H9 (cell line): ENCODE measurements at regions not wholly inside any gene's neighbourhood (a gene's known extent, or its start where the extent isn't known, plus 50 kb on each side); places are given as distances from the start of the nearest gene placed in this dataset.

Experiments used
- DNase-seq: peaks from one replicate; pipeline ENCODE4 v3.0.0-alpha.2; 2017
- H2AFZ ChIP-seq: one replicate; pipeline ENCODE4 v1.6.1; 2013; ENCODE audit warnings: mild to moderate bottlenecking, low read length, control low read depth, moderate library complexity
- H2AK5ac ChIP-seq: 2 replicates; pipeline ENCODE4 v1.6.1; 2013; ENCODE audit warnings: low read length, control low read depth, mixed read lengths; ENCODE audit not compliant: insufficient read length
- H2BK120ac ChIP-seq: one replicate; pipeline ENCODE4 v1.6.1; 2013; ENCODE audit warnings: low read depth, mild to moderate bottlenecking, low read length, control low read depth, inconsistent platforms; ENCODE audit not compliant: poor library complexity, severe bottlenecking
- H2BK12ac ChIP-seq: 2 replicates; pipeline ENCODE4 v1.6.1; 2013; ENCODE audit warnings: low read length, control low read depth, mixed read lengths, low read depth; ENCODE audit not compliant: insufficient read length
- H2BK15ac ChIP-seq: 2 replicates; pipeline ENCODE4 v1.6.1; 2013; ENCODE audit warnings: low read depth, low read length, control low read depth
- H2BK20ac ChIP-seq: one replicate; pipeline ENCODE4 v1.6.1; 2013; ENCODE audit warnings: low read depth, mild to moderate bottlenecking, low read length, control low read depth, inconsistent platforms; ENCODE audit not compliant: poor library complexity, severe bottlenecking
- H2BK5ac ChIP-seq: 2 replicates; pipeline ENCODE4 v1.6.1; 2013; ENCODE audit warnings: low read length, control low read depth, mixed read lengths; ENCODE audit not compliant: insufficient read length
- H3K14ac ChIP-seq: 2 replicates; pipeline ENCODE4 v1.6.1; 2013; ENCODE audit warnings: low read length, control low read depth; ENCODE audit not compliant: insufficient read depth
- H3K18ac ChIP-seq: 2 replicates; pipeline ENCODE4 v1.6.1; 2013; ENCODE audit warnings: low read depth, mild to moderate bottlenecking, mixed read lengths, low read length, control low read depth; ENCODE audit not compliant: insufficient read length
- H3K23ac ChIP-seq: 2 replicates; pipeline ENCODE4 v1.6.1; 2013; ENCODE audit warnings: low read length, control low read depth, mixed read lengths, low read depth; ENCODE audit not compliant: insufficient read length
- H3K23me2 ChIP-seq: 2 replicates; pipeline ENCODE4 v1.6.1; 2013; ENCODE audit warnings: low read depth, mild to moderate bottlenecking, mixed read lengths, low read length, control low read depth; ENCODE audit not compliant: insufficient read length, poor library complexity, severe bottlenecking
- H3K27ac ChIP-seq: 2 replicates; pipeline ENCODE4 v1.5.1; 2013; ENCODE audit warnings: low read length, control low read depth, mixed read lengths, low read depth; ENCODE audit not compliant: insufficient read length
- H3K27me3 ChIP-seq: 2 replicates; pipeline ENCODE4 v1.6.1; 2013; ENCODE audit warnings: low read length, control low read depth, inconsistent platforms; ENCODE audit not compliant: insufficient read depth
- H3K4ac ChIP-seq: 2 replicates; pipeline ENCODE4 v1.6.1; 2013; ENCODE audit warnings: low read depth, mild to moderate bottlenecking, control low read depth, inconsistent platforms, low read length, moderate library complexity
- H3K4me1 ChIP-seq: 2 replicates; pipeline ENCODE4 v1.6.1; 2013; ENCODE audit warnings: low read length, control low read depth, inconsistent platforms; ENCODE audit not compliant: insufficient read depth
- H3K4me2 ChIP-seq: 2 replicates; pipeline ENCODE4 v1.6.1; 2013; ENCODE audit warnings: low read length, control low read depth, mixed read lengths; ENCODE audit not compliant: insufficient read length, insufficient read depth
- H3K56ac ChIP-seq: 2 replicates; pipeline ENCODE4 v1.6.1; 2013; ENCODE audit warnings: low read depth, mild to moderate bottlenecking, mixed read lengths, low read length, control low read depth; ENCODE audit not compliant: insufficient read length
- H3K79me1 ChIP-seq: 2 replicates; pipeline ENCODE4 v1.6.1; 2013; ENCODE audit warnings: low read depth, mild to moderate bottlenecking, moderate library complexity, low read length, control low read depth, inconsistent platforms; ENCODE audit not compliant: insufficient read depth, poor library complexity, severe bottlenecking
- H3K79me2 ChIP-seq: 2 replicates; pipeline ENCODE4 v1.6.1; 2013; ENCODE audit warnings: low read length, control low read depth, inconsistent platforms; ENCODE audit not compliant: insufficient read depth
- H3K9ac ChIP-seq: 2 replicates; pipeline ENCODE4 v1.6.1; 2013; ENCODE audit warnings: low read length, control low read depth, mixed read lengths; ENCODE audit not compliant: insufficient read length; ENCODE audit errors: extremely low read depth
- H3K9me3 ChIP-seq: one replicate; pipeline ENCODE4 v1.6.1; 2013; ENCODE audit warnings: low read depth, low read length, inconsistent platforms; ENCODE audit not compliant: control insufficient read depth
- H3T11ph ChIP-seq: one replicate; pipeline ENCODE4 v1.6.1; 2013; ENCODE audit warnings: mild to moderate bottlenecking, low read length, control low read depth, inconsistent platforms
- H4K20me1 ChIP-seq: one replicate; pipeline ENCODE4 v1.6.1; 2013; ENCODE audit not compliant: control insufficient read depth, insufficient read length, insufficient read depth
- H4K5ac ChIP-seq: 2 replicates; pipeline ENCODE4 v1.6.1; 2013; ENCODE audit warnings: low read depth, mild to moderate bottlenecking, mixed read lengths, low read length, control low read depth; ENCODE audit not compliant: insufficient read length
- H4K8ac ChIP-seq: replicated peaks from 2 replicates; pipeline ENCODE4 v1.6.1; 2013; ENCODE audit warnings: low read length, control low read depth, mixed read lengths, low read depth; ENCODE audit not compliant: insufficient read length
- H4K91ac ChIP-seq: 2 replicates; pipeline ENCODE4 v1.6.1; 2013; ENCODE audit warnings: low read depth, mild to moderate bottlenecking, moderate library complexity, mixed read lengths, low read length, control low read depth; ENCODE audit not compliant: insufficient read length
- H3K27ac Mint-ChIP-seq, 3 experiments: 2 replicates in 2 of 3; 3 replicates in 1 of 3; pipeline ENCODE4 v1.8.0; 2020 to 2021; ENCODE audit warnings: mixed read lengths in 3 of 3, mild to moderate bottlenecking in 1 of 3, moderate library complexity in 1 of 3
- H3K27me3 Mint-ChIP-seq: 2 replicates; pipeline ENCODE4 v1.8.0; 2021; ENCODE audit warnings: low read depth, mild to moderate bottlenecking, moderate library complexity, mixed read lengths
- H3K36me3 Mint-ChIP-seq, 3 experiments: 2 replicates in 2 of 3; 3 replicates in 1 of 3; pipeline ENCODE4 v1.8.0; 2020 to 2021; ENCODE audit warnings: low read depth in 3 of 3, mixed read lengths in 3 of 3; ENCODE audit not compliant: insufficient read depth in 1 of 3
- H3K4me1 Mint-ChIP-seq, 2 experiments: 2 replicates each; pipeline ENCODE4 v1.8.0; 2020; ENCODE audit warnings: mixed read lengths in 2 of 2
- H3K4me3 Mint-ChIP-seq, 2 experiments: 2 replicates in 1 of 2; 3 replicates in 1 of 2; pipeline ENCODE4 v1.8.0; 2020 to 2021; ENCODE audit warnings: mild to moderate bottlenecking in 2 of 2, mixed read lengths in 2 of 2, moderate library complexity in 1 of 2
- H3K9me3 Mint-ChIP-seq, 2 experiments: 2 replicates in 1 of 2; 3 replicates in 1 of 2; pipeline ENCODE4 v1.8.0; 2020; ENCODE audit warnings: mild to moderate bottlenecking in 2 of 2, mixed read lengths in 2 of 2, moderate library complexity in 1 of 2
- CTCF ChIP-seq: fragments of 200-600 bp; sonication (generic); conservative IDR thresholded peaks from 3 replicates; pipeline ENCODE4 v1.8.0; 2021; ENCODE audit warnings: antibody characterized with exemption, mild to moderate bottlenecking
- WGBS: extraction: QIAGEN DNeasy Blood & Tissue Kit; methylation state at CpG from one replicate; pipeline ENCODE4 v1.1.7; 2013; ENCODE audit warnings: missing lambda C conversion rate, low lambda C conversion rate, mixed read lengths; ENCODE audit not compliant: insufficient read length; ENCODE audit errors: extremely low coverage; 5-methylcytosine and 5-hydroxymethylcytosine counted together

- no peak overlapping the region for H4K91ac ChIP-seq
- H4K5ac ChIP-seq = no peak overlapping the region
- H2BK20ac ChIP-seq = no peak overlapping the region
- H3K23me2 ChIP-seq = no peaks in the 10 kb centered on the region
- H3K79me2 ChIP-seq = no peaks in the 10 kb centered on the region
- H2BK5ac ChIP-seq = no peak overlapping the region
- H3K27ac Mint-ChIP-seq = peak overlapping the region; percentile 35 to 72 (median 52); a peak in 5 of 7 replicates
- no peak overlapping the region for H3K4me3 Mint-ChIP-seq
- no peaks in the 10 kb centered on the region; the same call in 1 of the 2 replicates for H3K27me3 Mint-ChIP-seq
- no peak overlapping the region for H3K56ac ChIP-seq
- H4K8ac ChIP-seq = no peak overlapping the region
- no peak overlapping the region for H2BK12ac ChIP-seq
- peaks cover 3 to 4% of the 10 kb centered on the region in 2 experiments; a peak in 2 of 5 replicates for H3K9me3 Mint-ChIP-seq
- H3K27me3 ChIP-seq = no peaks in the 10 kb centered on the region
- H3K9me3 ChIP-seq = no peaks in the 10 kb centered on the region
- no peak overlapping the region for H3K4me2 ChIP-seq
- no peak overlapping the region for H3K9ac ChIP-seq
- H2AFZ ChIP-seq = no peak overlapping the region
- no peak overlapping the region for H3K23ac ChIP-seq
- no peaks in the 10 kb centered on the region; the same call in 1 of the 2 replicates for H3K4me1 ChIP-seq
- H4K20me1 ChIP-seq = no peaks in the 10 kb centered on the region
- H3T11ph ChIP-seq = no peak overlapping the region
- no CpG with 5 or more reads among the region's 3 CpGs for WGBS
- H3K18ac ChIP-seq = no peak overlapping the region
- H2BK120ac ChIP-seq = no peak overlapping the region
- no peaks in the 10 kb centered on the region for H3K79me1 ChIP-seq
- no peak overlapping the region for H3K4ac ChIP-seq
- no peaks in the 10 kb centered on the region; a peak in 2 of 7 replicates for H3K36me3 Mint-ChIP-seq
- TF ChIP-seq CTCF = no peak
- H2BK15ac ChIP-seq = no peak overlapping the region
- no peak for DNase-seq
- peaks cover 14 to 23% of the 10 kb centered on the region in 2 experiments for H3K4me1 Mint-ChIP-seq
- H3K14ac ChIP-seq = no peak overlapping the region
- H3K27ac ChIP-seq = no peak overlapping the region
- no peak overlapping the region for H2AK5ac ChIP-seq
Observed at GRCh38 chr4:185880571-185880970, 68.6 kb upstream of the SORBS2 start.
